ENCODE measurements at regions not wholly inside any gene's neighbourhood (a gene's known extent, or its start where the extent isn't known, plus 50 kb on each side); places are given as distances from the start of the nearest gene placed in this dataset.

DNA sequence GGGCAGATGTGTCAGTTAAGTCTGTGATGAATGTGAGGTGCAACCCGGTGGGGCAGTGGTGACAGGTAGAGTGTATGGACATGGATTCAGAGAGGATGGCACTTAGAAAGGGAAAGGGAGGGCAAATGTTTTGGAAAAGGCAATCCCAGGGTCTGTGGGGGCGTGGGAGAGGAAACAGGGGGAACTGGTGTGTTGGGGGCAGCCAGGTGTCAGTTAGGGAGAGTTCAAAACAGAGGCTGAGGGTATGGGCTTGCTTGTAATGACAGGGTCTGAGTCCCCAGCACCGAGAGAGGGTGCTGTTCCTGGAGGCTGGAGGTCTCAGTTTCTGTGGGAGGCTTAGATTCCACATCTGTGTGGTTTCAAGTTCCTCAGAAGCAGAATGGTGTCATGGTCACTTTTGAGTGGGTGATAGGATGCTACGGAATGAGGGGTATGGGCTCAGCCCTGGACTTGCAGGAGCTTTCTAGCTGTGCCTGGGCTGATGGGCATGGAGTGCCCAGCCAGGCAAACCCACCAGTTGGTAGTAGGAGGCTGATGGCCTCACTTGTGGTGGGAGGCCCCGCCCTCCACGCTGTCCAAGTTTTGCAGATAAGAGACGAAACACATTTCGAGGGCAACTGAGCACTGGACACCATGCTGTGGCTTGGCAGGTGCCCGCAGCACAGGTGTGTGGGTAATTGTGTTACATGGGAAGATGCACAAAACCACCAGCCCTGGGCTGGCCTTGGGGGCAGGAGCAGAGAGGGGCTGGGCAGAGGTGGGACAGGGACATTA lies 209.4 kb downstream of the RPLP1 start:
- Histone ChIP-seq H3K4me3 (ENCODE audit: insufficient read depth in 1 of 2, low read depth in 1 of 2, low read length in 2 of 2) (no peak overlapping the region), H3K27me3 (ENCODE audit: control insufficient read depth in 1 of 2, insufficient read depth in 1 of 2, low read length in 2 of 2) (peaks cover 77 to 91% of the 10 kb centered on the region in 2 experiments), H2BK120ac (ENCODE audit: low read depth, low read length) (no peak overlapping the region), H3K4me1 (ENCODE audit: control insufficient read depth, insufficient read depth, low read depth, low read length) (peaks cover 5% of the 10 kb centered on the region), H2AK5ac (ENCODE audit: low read length, severe bottlenecking) (no peak overlapping the region), H2BK15ac (ENCODE audit: low read depth, poor library complexity, severe bottlenecking) (no peak overlapping the region), H3K18ac (ENCODE audit: low read depth in 1 of 2, low read length in 2 of 2) (no peak overlapping the region), H3K14ac (ENCODE audit: low read length in 2 of 2) (no peak overlapping the region), H2AFZ (ENCODE audit: low read depth, low read length) (no peak overlapping the region), H3K36me3 (ENCODE audit: control insufficient read depth in 1 of 2, insufficient read depth in 2 of 2, low read depth in 1 of 2, low read length in 2 of 2) (no peaks in the 10 kb centered on the region), H3K23ac (ENCODE audit: low read length in 2 of 2) (no peak overlapping the region), H3K27ac (ENCODE audit: low read length, poor library complexity, severe bottlenecking) (no peak overlapping the region), H3K4me2 (ENCODE audit: low read length, poor library complexity, severe bottlenecking) (no peak overlapping the region), H3K79me1 (replicated peaks; ENCODE audit: low read length, poor library complexity, severe bottlenecking) (no peaks in the 10 kb centered on the region), H2BK12ac (ENCODE audit: low read length in 2 of 2) (no peak overlapping the region), H3K9ac (ENCODE audit: low read length) (no peak overlapping the region), H3K4ac (ENCODE audit: low read depth in 1 of 2, low read length in 2 of 2) (no peak overlapping the region), H2BK5ac (ENCODE audit: low read depth, low read length, poor library complexity, severe bottlenecking) (no peak overlapping the region), H3K9me3 (ENCODE audit: control insufficient read depth, low read length) (no peaks in the 10 kb centered on the region), H4K91ac (ENCODE audit: low read length) (no peak overlapping the region), H4K8ac (ENCODE audit: low read length) (no peak overlapping the region)
- DNase-seq, result no peak
- WGBS, result 67% methylated on average over 9 of the region's 9 CpGs

DNA sequence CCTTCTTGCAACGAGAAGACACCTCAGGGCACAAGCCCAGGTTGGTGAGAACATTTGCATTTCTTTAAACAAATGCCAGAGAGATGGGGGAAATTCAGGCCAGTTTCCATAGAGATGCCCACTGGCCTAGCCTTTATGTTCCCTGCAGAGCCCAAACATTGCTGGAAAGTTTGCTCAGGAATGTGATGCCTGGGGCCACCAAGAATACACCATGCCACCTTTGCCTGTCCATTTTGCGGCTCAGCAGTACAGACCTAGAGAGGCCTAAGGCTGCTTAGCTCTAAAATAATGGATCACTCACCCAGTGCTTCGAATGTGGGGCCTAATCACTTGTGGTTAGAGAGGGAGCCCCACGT lies 210.0 kb downstream of the RPLP1 start:
- H3K4me3 ChIP-seq (ENCODE audit: insufficient read depth in 1 of 2, low read depth in 1 of 2, low read length in 2 of 2), result no peak overlapping the region
- H3K27ac ChIP-seq (ENCODE audit: low read length, poor library complexity, severe bottlenecking), result no peak overlapping the region
- H2BK120ac ChIP-seq (ENCODE audit: low read depth, low read length), result no peak overlapping the region
- H3K23ac ChIP-seq (ENCODE audit: low read length in 2 of 2), result no peak overlapping the region
- no peak overlapping the region for H3K9ac ChIP-seq (ENCODE audit: low read length)
- H2BK12ac ChIP-seq (ENCODE audit: low read length in 2 of 2), result no peak overlapping the region
- H3K79me1 ChIP-seq (replicated peaks; ENCODE audit: low read length, poor library complexity, severe bottlenecking), result no peaks in the 10 kb centered on the region
- no peak overlapping the region for H2AK5ac ChIP-seq (ENCODE audit: low read length, severe bottlenecking)
- no peak overlapping the region for H3K4me2 ChIP-seq (ENCODE audit: low read length, poor library complexity, severe bottlenecking)
- H3K27me3 ChIP-seq (ENCODE audit: control insufficient read depth in 1 of 2, insufficient read depth in 1 of 2, low read length in 2 of 2), result peaks cover 73 to 86% of the 10 kb centered on the region in 2 experiments
- H3K9me3 ChIP-seq (ENCODE audit: control insufficient read depth, low read length), result no peaks in the 10 kb centered on the region
- no peak overlapping the region for H3K4ac ChIP-seq (ENCODE audit: low read depth in 1 of 2, low read length in 2 of 2)
- H3K4me1 ChIP-seq (ENCODE audit: control insufficient read depth, insufficient read depth, low read depth, low read length), result peaks cover 5% of the 10 kb centered on the region
- H3K36me3 ChIP-seq (ENCODE audit: control insufficient read depth in 1 of 2, insufficient read depth in 2 of 2, low read depth in 1 of 2, low read length in 2 of 2), result no peaks in the 10 kb centered on the region
- H2BK15ac ChIP-seq (ENCODE audit: low read depth, poor library complexity, severe bottlenecking), result no peak overlapping the region
- no peak overlapping the region for H2AFZ ChIP-seq (ENCODE audit: low read depth, low read length)
- DNase-seq, result no peak
- no peak overlapping the region for H4K91ac ChIP-seq (ENCODE audit: low read length)
- no peak overlapping the region for H2BK5ac ChIP-seq (ENCODE audit: low read depth, low read length, poor library complexity, severe bottlenecking)
- no peak overlapping the region for H3K18ac ChIP-seq (ENCODE audit: low read depth in 1 of 2, low read length in 2 of 2)
- no peak overlapping the region for H4K8ac ChIP-seq (ENCODE audit: low read length)
- no peak overlapping the region for H3K14ac ChIP-seq (ENCODE audit: low read length in 2 of 2)
- 61% methylated on average over 4 of the region's 4 CpGs for WGBS

DNA sequence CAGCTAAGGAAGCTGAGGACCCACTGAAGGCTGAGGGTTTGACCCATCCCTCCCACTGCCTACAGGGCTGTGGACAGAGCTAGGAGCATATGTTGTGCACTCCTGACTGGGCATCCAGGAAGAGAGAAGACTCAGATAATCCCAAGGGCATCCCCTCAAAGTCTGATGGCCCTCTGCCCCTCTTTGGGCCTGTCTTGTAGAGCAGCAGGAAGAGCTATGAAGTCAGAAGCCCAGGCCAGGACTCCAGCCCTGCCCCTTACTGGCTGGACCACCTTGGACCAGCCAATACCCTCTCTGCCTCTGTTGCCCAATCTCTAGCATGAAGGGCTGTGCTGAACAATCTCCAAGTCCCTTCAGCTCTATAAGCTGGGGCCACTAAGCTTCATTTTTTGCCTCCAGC lies 210.8 kb downstream of the RPLP1 start:
- Histone ChIP-seq H4K91ac (ENCODE audit: low read length) (no peak overlapping the region), H3K79me1 (replicated peaks; ENCODE audit: low read length, poor library complexity, severe bottlenecking) (no peaks in the 10 kb centered on the region), H2BK15ac (ENCODE audit: low read depth, poor library complexity, severe bottlenecking) (no peak overlapping the region), H3K18ac (ENCODE audit: low read depth in 1 of 2, low read length in 2 of 2) (no peak overlapping the region), H3K27ac (ENCODE audit: low read length, poor library complexity, severe bottlenecking) (no peak overlapping the region), H2BK120ac (ENCODE audit: low read depth, low read length) (no peak overlapping the region), H3K9ac (ENCODE audit: low read length) (no peak overlapping the region), H3K4ac (ENCODE audit: low read depth in 1 of 2, low read length in 2 of 2) (no peak overlapping the region), H3K23ac (ENCODE audit: low read length in 2 of 2) (no peak overlapping the region), H2AFZ (ENCODE audit: low read depth, low read length) (no peak overlapping the region), H3K4me3 (ENCODE audit: insufficient read depth in 1 of 2, low read depth in 1 of 2, low read length in 2 of 2) (no peak overlapping the region), H2BK12ac (ENCODE audit: low read length in 2 of 2) (no peak overlapping the region), H3K36me3 (ENCODE audit: control insufficient read depth in 1 of 2, insufficient read depth in 2 of 2, low read depth in 1 of 2, low read length in 2 of 2) (no peaks in the 10 kb centered on the region), H3K14ac (ENCODE audit: low read length in 2 of 2) (no peak overlapping the region), H2BK5ac (ENCODE audit: low read depth, low read length, poor library complexity, severe bottlenecking) (no peak overlapping the region), H3K4me1 (ENCODE audit: control insufficient read depth, insufficient read depth, low read depth, low read length) (peaks cover 5% of the 10 kb centered on the region), H4K8ac (ENCODE audit: low read length) (no peak overlapping the region), H2AK5ac (ENCODE audit: low read length, severe bottlenecking) (no peak overlapping the region), H3K27me3 (ENCODE audit: control insufficient read depth in 1 of 2, insufficient read depth in 1 of 2, low read length in 2 of 2) (peaks cover 65 to 86% of the 10 kb centered on the region in 2 experiments), H3K4me2 (ENCODE audit: low read length, poor library complexity, severe bottlenecking) (no peak overlapping the region), H3K9me3 (ENCODE audit: control insufficient read depth, low read length) (no peaks in the 10 kb centered on the region)
- no peak for DNase-seq

DNA sequence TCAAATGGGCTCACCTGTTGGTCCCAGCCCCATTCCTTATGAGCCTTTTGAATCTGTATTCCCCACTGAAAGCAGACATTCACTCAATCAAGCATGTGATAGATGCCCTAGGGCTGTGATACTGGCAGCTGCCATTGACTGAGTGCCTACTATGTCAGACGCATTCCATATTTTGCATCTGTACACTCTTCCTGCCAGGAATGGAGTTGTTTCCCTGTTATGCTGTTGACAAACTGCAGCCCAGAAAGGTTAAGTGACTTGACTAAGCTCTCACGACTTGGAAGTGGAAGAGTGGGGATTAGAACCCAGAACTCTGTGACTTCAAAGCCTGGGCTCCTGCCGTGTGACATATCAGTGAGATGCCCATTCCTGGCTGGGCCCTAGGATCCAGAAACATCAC lies 211.4 kb downstream of the RPLP1 start:
- no peak overlapping the region for H4K91ac ChIP-seq (ENCODE audit: low read length)
- H3K4me3 ChIP-seq (ENCODE audit: insufficient read depth in 1 of 2, low read depth in 1 of 2, low read length in 2 of 2), result no peak overlapping the region

More for the DNA sequence above, 211.4 kb downstream of the RPLP1 start:
- H3K4ac ChIP-seq (ENCODE audit: low read depth in 1 of 2, low read length in 2 of 2), result no peak overlapping the region
- no peak overlapping the region for H3K18ac ChIP-seq (ENCODE audit: low read depth in 1 of 2, low read length in 2 of 2)
- no peak overlapping the region for H2BK120ac ChIP-seq (ENCODE audit: low read depth, low read length)
- H2AFZ ChIP-seq (ENCODE audit: low read depth, low read length), result no peak overlapping the region
- H2BK5ac ChIP-seq (ENCODE audit: low read depth, low read length, poor library complexity, severe bottlenecking), result no peak overlapping the region
- no peak overlapping the region for H3K14ac ChIP-seq (ENCODE audit: low read length in 2 of 2)
- no peaks in the 10 kb centered on the region for H3K79me1 ChIP-seq (replicated peaks; ENCODE audit: low read length, poor library complexity, severe bottlenecking)
- peaks cover 62 to 85% of the 10 kb centered on the region in 2 experiments for H3K27me3 ChIP-seq (ENCODE audit: control insufficient read depth in 1 of 2, insufficient read depth in 1 of 2, low read length in 2 of 2)
- H3K9ac ChIP-seq (ENCODE audit: low read length), result no peak overlapping the region
- H4K8ac ChIP-seq (ENCODE audit: low read length), result no peak overlapping the region
- H3K27ac ChIP-seq (ENCODE audit: low read length, poor library complexity, severe bottlenecking), result no peak overlapping the region
- H3K9me3 ChIP-seq (ENCODE audit: control insufficient read depth, low read length), result no peaks in the 10 kb centered on the region
- no peaks in the 10 kb centered on the region for H3K36me3 ChIP-seq (ENCODE audit: control insufficient read depth in 1 of 2, insufficient read depth in 2 of 2, low read depth in 1 of 2, low read length in 2 of 2)
- H2AK5ac ChIP-seq (ENCODE audit: low read length, severe bottlenecking), result no peak overlapping the region
- peaks cover 5% of the 10 kb centered on the region for H3K4me1 ChIP-seq (ENCODE audit: control insufficient read depth, insufficient read depth, low read depth, low read length)
- 87% methylated on average over 3 of the region's 3 CpGs for WGBS
- DNase-seq, result no peak
- H2BK15ac ChIP-seq (ENCODE audit: low read depth, poor library complexity, severe bottlenecking), result no peak overlapping the region
- H2BK12ac ChIP-seq (ENCODE audit: low read length in 2 of 2), result no peak overlapping the region
- no peak overlapping the region for H3K23ac ChIP-seq (ENCODE audit: low read length in 2 of 2)
- no peak overlapping the region for H3K4me2 ChIP-seq (ENCODE audit: low read length, poor library complexity, severe bottlenecking)
